ENCODE measurements at regions not wholly inside any gene's neighbourhood (a gene's known extent, or its start where the extent isn't known, plus 50 kb on each side); places are given as distances from the start of the nearest gene placed in this dataset.
"Not testable (repeated sequence)": the region's sequence is repeated elsewhere in the genome, so short reads cannot be mapped to it uniquely, and the experiment has no call there.

DNA sequence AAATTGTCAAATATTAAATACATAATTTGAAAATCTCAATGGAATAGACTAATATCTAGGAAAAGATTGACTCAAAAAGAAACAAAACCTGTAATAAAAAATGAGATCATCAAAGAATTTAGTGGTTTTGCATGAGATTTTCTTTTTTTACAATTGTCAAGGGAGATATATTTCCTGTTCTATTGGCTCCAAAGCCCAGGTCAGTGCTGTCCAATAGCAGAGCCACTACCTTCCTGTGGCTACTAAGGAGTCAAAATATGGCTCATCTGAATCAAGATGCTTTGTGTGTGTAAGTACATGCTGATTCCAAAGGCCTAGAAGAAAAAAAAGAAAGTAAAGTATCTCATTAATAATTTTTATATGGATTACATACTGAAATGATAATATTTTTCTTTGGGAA, 191.9 kb downstream of the C7orf25 start:
- no peak for DNase-seq

DNA sequence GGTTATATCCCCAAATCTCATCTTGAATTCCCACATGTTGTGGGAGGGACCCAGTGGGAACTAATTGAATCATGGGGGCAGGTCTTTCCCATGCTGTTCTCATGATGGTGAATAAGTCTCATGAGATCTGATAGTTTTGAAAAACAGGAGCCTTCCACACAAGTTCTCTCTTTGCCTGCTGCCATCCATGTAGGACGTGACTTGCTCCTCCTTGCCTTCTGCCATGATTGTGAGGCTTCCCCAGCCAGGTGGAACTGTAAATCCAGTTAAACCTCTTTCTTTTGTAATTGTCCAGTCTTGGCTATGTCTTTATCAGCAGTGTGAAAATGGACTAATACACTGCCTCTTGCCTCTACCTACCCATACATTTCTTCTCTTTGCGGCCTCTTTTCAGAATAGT, 193.4 kb downstream of the C7orf25 start:
- not testable (repeated sequence) for DNase-seq

DNA sequence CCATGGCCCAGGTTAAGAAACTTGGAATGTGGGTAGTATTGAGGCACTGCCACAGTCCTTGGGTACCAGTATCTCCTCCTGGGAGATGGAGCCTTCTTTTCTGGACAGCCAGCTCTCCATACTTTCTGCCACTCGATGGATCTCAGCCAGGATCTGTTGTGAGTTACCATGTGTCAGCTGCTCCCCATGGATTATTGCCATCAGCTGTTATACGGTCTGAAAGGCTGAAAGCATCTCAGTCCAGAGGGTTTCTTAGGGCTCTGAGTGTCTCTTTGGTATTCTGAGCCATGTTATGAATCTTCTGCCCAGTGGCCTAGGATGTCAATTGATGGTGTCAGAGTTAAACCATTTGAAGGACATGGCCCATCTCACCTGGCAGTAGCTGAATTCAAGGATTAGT, 197.5 kb downstream of the C7orf25 start:
- no peak for DNase-seq

DNA sequence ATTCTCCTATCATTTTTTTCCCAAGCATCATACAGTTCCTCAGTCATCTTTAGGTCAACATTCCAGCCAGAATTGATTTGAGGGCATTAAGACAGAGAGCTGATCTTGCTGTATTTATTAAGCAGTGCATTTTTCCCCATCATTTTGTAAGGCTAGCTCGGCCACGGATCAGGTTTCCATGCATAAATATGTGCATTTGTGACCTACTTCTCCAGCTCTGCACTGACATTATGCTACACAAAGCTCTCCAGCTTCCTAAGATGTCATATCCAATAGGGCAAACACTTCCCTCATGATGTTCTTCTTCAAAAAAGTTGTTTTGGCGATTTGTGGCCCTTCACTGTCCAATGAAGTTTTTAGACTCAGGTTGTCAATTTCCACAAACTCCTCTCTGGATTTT, 202.6 kb downstream of the C7orf25 start:
- no peak for DNase-seq

DNA sequence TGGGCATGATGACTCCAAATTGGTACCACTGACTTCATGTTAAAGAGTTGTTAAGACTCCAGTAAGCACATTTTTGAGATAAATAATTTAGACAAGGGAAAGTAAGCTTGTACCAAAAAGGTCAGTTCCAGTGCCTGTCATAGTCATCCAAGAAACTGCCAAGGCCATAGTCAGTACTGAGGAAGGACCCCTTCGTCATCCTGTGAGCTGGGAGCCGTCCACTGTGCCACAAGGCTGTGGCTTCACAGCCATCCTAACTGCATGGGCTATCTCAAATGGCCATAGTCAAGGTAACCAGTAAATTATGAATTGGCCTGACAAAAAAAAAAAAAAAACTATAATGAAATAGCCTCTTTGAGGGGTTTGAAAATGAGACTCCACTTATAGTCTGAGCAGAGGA, 207.2 kb downstream of the C7orf25 start:
- DNase-seq, result no peak

DNA sequence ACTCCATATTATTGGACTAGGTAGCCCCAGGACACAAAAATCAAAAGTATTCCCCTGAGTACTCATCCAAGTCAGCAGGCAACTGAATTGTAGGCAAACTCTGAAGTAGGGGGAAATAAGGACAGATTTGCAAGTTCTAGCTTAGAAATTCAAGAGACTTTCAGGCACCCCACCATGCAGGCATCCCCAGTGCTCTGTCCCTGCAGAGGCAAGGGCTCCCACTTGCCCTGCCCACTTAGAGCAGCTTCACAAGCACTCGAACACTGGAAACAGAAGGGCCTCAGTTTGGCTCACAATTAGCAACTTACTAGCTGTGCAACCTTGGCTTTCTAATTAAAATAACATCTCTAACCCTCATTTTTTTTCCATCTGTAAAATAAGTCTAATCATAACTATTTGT, 209.2 kb downstream of the C7orf25 start:
- no peak for DNase-seq

DNA sequence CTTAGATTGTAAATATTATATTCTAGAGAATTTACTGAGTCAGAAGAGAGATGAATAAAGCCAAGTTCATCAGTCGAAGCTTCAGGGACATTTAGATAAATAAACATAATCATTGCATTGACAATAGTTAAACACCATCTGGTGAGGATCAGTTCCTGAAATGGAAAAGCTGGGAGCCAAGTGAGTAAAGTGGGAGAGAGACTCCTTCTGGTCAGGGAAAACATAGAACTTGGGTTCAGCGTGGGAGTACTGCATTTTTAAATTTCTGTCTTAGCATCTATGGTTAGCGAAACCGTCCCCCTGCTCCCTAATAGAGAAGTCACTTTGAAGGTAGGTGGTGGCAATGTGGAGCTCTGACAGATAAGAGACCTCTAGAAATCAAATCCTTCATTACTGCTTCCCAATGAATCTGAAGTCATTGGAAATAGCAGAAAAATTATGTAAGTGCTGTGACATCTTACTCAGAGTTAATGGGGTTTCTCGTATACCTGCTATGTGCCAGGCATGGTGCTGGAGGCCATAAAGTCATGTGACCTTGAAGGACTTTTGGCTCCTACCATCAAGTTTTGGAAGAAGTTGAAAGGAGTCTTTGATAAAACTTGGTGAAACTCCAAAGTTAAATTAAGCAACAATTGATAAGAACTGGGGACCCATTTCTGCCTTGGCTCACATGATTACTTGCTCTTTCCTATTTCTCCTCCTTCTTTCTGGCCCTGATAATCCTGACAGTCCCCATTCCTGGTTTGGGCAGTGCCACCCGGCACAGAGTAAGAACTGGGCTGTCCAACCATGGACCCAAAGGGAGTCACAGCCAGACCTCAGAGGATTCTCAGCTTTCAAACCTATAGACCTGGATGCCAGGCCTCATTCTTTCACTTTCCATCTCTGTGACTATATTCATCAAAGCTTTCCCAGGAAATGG, 211.2 kb downstream of the C7orf25 start:
- no peak for DNase-seq

DNA sequence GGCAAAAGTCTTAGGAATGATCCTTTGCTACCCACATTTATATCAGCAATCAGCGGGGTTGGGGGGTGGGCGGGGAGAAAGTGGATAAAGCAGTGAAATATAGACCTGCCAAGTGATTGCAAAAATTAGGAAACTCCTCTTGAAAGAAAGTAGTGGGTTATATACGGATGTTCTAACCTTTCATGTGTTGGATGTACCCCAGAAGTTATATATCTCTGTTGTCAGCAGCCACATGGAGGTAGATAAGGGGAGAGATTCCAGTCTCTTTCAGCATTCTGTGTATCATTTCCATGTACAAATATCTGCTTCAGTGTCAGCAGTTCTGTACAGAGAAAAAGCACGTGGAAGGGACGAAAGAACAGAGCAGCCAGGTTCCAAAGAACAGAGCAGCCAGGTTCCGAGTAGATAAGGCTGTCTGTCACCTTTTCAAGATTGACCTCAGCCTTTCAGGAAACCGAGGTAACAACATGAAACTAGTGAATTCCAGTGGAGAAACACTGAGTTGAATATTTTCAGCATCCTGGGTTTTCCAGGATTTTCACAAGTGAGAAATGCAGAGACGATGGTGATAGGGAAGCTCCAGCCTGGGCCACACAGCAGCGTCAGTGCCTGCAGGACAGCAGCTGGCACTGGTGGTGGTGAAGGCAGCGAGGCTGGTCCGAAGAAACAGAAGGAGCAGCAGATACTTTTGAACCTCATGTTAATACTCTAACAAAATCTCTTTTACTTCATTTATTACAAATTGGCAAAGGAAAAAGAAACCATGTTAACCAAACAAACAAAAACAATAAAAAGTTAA, 212.3 kb downstream of the C7orf25 start:
- DNase-seq, result no peak

DNA sequence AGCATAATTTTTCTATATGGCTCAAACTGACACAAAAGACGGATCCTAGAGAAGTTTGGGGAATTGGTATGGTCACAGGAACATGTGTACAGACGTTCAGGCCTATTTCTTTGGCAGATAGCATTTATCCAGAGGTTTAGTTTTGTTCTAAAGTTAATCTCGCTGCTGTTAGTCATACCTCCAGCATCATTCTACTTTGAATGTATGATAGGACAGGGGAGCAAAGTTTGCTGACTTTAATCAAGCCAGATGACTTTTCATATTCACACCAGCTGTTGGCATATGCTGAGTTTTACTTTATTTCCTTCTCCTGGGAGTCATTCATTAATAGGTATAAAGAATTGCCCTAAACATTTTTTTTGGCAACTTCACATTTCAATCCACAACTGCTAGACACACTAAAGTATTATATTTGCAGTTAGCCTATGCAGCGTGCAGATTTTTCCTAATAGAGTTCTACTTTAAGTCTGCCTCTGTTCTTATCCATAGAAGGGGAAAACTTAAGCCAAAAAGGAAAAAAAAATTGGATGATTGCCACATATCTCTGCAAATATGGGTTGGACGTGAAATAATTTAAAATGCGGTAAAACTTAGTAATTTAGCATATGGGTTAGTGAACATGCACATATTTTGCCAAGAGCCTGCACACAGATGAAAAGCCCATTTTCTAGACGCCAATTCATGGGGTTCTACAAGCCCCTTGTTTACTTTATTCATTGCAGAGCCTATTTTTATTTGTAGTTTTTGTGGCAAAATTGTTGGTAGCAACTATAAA, 213.1 kb downstream of the C7orf25 start:
- no peak for DNase-seq

DNA sequence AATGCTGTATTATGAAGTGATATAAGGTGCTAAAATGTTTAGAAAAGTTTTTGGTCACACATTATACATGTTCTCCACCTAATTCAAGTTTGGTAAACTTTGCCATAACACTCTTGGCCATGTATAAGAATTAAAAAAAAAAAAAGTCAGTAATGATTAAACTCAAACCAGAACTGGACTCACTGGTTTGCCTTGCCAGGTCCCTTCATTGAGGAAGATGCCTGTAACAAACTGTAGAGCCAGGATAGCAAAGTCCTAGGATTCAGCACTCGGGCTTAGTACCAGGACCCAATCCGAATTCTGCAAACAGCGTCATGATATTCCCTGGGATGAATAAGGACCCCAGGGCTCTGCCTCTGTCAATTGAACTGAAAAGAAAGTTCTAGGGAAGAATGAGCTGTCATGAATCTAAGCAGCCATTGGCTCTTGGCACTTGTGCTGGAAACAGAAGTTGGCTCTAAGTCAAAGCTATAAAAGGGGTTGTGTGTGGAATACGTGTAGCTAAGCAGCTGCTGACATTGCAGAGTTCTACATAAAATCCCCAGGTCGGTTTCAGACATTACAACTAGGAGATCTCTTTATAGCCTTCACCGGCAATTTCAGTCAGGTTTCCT, 216.9 kb downstream of the C7orf25 start:
- no peak for DNase-seq

DNA sequence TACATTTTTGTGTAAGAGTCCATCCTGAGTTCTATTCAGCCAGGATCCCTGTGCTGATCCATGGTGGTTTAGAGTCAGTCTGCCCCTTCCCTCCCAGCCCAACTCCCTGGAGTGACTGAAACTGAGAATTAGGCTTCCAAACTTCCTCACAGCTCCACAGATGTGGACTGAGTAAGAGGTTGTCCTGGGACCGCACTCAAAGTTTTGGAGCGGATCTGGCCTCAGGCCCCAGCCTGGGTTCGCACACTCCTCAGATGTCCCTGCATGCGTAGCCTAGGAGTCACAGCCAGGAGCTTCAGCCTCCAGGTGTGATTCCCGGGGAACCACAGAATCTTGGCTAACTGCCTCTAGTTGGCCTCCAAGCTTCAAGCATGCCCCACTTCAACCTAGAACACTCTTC, 218.1 kb downstream of the C7orf25 start:
- DNase-seq, result no peak

DNA sequence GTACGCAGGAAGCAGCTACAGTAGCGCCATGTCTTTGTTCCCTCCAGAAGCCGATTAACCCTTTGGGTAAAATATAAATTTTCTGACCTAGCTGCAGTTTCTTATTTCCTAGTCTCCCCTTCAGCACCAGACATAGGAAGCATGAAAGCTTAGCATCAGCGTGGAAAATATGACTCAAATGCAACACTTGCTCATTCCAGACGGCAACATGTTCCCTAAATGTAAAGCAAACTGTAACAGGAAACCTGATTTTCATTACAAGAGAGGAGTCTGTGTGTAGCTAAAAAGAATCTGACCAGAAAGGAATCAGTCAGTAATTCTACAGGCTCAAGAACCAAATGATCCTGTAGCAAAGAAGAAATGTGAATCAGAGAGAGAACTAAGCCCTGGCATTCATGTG, 219.2 kb downstream of the C7orf25 start:
- no peak for DNase-seq

DNA sequence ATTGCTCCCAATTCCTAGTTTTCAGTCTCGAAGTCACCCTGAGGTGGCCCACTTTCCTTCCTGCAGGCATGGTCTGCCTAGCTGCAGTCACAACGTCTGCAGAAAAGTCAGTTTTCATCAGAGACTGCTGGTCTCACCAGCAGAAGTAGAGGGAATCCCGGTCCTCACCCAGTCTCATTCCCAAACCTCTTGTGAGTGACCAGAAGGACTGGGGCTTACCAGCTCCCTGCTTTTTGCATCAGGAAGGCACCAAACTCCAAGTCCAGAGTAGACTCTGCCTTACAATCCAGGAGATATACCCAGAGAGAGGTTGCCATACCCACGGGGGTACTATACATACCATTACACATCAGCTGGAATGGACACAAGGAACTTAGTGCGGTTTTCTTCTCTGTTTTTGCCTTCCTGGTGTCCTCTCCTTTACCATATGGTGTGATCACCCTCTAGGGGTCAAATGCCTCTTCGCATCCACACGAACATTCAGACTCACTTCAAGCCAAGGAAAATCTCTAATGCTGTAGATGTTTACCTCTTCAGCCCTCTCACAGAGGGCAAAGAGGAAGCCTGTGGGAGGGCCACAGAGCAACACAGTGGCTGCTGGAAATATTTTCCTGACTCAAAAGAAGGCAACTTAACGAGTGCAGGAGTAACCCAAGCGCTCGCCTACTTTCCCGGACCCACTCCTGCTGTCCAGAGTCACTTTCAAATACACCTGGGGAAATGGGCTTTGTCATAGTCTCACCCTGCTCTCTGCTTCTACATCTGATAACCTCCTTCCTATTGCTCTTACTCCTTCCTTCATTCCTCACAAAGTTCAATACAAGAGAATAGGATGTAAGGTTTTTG, 220.9 kb downstream of the C7orf25 start:
- DNase-seq, result no peak

DNA sequence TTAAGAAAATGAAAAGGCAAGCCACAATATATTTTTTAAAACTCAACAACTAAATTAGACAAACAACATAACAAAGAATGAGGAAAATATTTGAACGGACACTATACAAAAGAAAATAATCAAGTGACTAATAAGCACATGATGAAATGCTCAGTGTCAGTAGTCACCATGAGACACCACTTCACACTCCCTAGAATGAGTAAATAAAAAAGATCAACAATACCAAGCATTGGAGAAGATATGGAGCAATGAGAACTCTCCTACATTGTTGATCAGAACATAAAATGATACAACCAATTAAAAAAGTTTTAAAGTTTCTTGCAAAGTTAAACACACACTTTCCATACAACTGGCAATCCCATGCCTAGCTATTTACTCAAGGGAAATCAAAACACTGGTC, 222.2 kb downstream of the C7orf25 start:
- DNase-seq, result no peak

DNA sequence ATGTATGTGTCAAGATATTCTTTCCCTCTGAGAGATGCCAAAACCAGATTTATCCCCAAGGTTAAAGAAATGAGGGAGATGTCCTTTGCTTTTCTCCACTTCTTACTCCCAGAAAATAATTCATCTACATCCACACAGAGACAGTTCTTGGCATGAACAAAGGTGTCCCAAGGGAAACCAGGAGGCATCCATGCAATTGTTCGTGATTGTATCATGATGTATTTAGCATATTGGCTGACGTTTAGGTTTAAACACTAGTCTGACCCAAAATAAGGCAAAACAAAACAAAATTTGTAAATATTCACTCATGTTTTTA, 223.9 kb downstream of the C7orf25 start:
- DNase-seq, result no peak

DNA sequence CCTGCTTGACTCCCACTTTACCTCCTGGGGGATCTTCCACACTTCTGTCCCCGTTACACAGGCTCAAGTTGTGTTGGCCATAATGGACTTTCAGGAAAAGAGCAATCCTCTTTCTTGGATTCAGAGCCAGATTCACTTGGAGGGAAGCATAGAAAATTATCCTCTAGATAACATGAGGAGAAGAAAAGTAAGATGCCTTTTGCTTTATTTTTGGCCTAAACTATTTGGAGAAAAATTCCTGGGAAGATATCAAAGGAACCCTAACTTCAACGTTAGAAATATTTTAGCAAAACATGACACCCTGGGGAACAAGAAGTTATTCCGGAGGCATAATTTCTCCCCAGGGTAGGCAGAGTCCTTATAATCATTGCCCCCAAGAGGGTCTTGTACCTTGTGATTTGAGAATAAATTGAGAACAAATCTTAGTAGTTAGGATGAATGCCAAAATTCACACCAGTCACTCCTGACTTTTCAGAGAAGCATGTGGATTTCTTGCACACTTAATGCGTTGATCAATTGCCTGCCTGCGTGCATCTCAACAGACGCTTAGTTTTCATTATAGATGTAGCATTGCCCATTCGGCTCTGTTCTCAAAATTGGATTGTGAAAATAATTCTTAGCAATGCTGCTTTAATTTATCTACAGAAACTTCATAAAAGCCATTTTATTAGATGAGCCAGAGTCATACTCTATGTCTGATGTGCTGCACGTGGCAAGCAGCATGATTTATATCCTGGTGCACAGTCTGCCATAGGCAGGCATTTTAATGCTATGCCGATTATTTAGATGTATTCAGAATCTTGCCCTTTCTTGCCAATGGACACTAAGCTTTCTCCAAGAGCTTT, 224.4 kb downstream of the C7orf25 start:
- DNase-seq, result no peak

DNA sequence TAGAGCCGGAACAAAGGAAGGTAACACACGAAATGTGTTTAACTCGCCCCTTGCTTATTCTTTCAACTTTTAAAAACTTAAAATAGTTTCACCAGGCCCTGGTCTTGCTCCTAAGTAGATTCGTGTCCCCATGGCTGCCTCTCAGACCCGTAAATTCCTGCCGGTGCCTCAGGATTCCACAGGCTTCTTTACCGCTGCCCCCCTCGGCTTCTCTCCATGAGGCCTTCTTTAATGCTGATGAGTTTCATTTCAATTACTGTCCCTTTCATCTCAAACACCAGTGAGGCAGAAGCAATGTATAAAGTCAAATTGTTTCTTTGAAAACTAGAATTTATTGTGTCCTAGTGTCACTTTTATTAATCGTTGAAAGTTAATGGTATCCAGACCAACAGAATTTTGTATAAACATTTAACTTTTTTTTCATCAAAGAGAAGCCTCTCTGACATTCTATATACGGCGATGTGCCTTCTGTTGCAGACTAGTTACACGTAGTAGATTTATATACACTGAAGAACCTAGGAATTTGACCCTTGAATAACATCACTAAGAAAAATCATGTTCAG, 225.2 kb downstream of the C7orf25 start:
- no peak for DNase-seq

DNA sequence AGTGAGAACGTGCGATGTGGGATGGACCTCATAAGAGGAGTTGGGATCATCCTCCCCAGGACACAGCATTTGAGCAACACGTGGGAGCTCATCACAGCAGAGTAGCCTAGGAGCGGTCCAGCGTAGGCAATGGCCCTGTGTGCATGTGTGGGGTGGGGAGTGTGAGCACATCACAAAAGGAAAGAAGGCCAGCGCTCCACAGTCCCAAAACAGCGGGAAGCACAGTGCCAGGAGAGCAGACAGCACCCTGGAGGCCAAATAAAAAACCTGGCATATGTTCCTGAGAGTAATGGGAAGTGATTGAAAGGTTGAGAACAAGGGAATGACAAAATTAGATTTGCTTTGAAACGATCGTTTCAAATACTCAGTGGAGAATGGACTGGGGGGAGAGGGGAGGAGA, 226.0 kb downstream of the C7orf25 start:
- DNase-seq, result no peak

DNA sequence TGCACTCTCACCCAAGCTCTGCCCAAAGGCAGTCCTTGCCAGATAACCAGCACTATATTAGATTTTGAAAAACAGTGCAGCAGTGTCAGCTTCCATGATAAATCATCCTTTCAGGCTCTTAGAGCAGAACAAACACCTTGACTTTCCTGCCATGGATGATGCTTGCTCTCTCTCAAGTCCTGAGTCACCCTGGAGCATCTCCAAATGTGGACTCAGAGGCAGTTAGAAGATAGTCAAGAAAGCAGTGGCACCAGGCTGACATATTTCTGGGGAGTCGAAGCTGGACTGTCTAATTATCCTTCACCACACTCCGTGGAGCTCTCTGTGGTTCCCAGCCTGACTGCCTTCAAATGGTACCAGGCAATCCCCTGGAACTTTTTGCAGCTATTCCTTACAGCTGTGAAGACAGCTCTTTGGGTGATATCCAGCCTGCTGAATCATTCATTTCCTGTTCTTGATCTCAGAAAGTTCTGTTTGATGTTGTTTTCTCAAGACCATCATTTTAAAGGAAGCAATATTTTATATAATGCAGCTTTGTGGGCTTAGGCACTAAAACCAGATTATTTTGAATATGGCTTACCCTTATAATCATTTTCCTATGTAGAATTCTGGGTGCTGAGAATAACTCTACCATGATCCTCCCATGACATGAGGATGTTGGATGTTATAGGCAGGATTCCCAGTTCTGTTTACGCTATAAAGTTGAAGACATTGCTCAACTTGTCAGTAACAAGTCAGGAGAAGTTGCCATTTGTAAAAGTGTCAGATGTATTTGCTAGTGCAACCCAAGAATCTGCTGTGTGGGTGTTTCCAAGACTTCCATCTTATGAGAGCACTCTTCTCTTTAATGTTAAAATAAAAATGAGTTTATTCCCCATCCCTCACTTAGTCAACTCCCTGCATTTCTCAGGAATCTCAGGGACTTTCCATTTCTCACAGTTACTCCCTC, 233.8 kb downstream of the C7orf25 start:
- no peak for DNase-seq

DNA sequence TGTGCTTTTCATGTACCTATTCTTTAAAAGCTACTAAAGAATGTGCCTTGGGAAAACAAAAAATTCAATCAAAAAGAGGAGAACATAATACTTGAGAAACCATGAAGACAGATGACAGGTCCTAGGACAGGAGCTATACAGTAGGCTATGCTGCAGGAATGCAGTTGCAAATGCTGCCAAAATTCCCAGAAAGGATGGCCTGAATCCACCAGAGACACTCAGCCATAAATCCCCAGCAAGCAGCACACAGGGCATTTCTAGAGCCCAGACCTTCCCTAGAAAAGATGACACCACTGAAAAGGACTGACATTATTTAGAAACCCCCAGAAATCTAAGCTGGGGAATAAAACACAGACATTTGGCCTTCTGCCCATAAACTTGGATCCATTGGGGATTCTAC, 237.3 kb downstream of the C7orf25 start:
- DNase-seq, result no peak
